ENCODE measurements at regions not wholly inside any gene's neighbourhood (a gene's known extent, or its start where the extent isn't known, plus 50 kb on each side); places are given as distances from the start of the nearest gene placed in this dataset.
A peak's percentile ranks its signal among the peaks of the same experiment; 100 is the strongest.

- no peak overlapping the region for H3K4me3 ChIP-seq (ENCODE audit: low read depth, low read length)
- no peak overlapping the region for H3K27ac ChIP-seq (ENCODE audit: low read depth, low read length)
- ChIA-PET CTCF (interaction anchor here (1.4 kb wide), 1 partner anchor 97 kb away, joined by 6 read pairs; no protein-coding TSS in a partner anchor), POLR2A (no interaction called here)
- DNase-seq (ENCODE audit: low read depth, low spot score) = no peak
- TF ChIP-seq CTCF (IDR thresholded peaks at IDR 0.05; ENCODE audit: low read depth, low read length) = no peak
- H3K27me3 ChIP-seq (ENCODE audit: control insufficient read depth, insufficient read depth, low read length) = peaks cover 2% of the 10 kb centered on the region
- no peaks in the 10 kb centered on the region for H3K9me3 ChIP-seq (ENCODE audit: control insufficient read depth, insufficient read depth, low read length)
Observed at GRCh38 chr12:93978553-93978952, 169.8 kb upstream of the PLXNC1 start.

GRCh38 chr12:93979189-93979588 is 169.2 kb upstream of the PLXNC1 start:
- POLR2A ChIA-PET = no interaction called here
- peak; percentile 40 for TF ChIP-seq CTCF (IDR thresholded peaks at IDR 0.05; ENCODE audit: low read depth, low read length)
- Histone ChIP-seq H3K9me3 (ENCODE audit: control insufficient read depth, insufficient read depth, low read length) (no peaks in the 10 kb centered on the region), H3K4me3 (ENCODE audit: low read depth, low read length) (no peak overlapping the region), H3K27ac (ENCODE audit: low read depth, low read length) (no peak overlapping the region), H3K27me3 (ENCODE audit: control insufficient read depth, insufficient read depth, low read length) (peaks cover 2% of the 10 kb centered on the region)
- no peak for DNase-seq (ENCODE audit: low read depth, low spot score)
- CTCF ChIA-PET = interaction anchor here (0.7 to 1.4 kb wide), 2 partner anchors 14 to 96 kb away, joined by 3 to 6 read pairs; no protein-coding TSS in a partner anchor

- no peak for TF ChIP-seq CTCF (IDR thresholded peaks at IDR 0.05; ENCODE audit: low read depth, low read length)
- DNase-seq (ENCODE audit: low read depth, low spot score) = no peak
- Histone ChIP-seq H3K27me3 (ENCODE audit: control insufficient read depth, insufficient read depth, low read length) (peaks cover 2% of the 10 kb centered on the region), H3K4me3 (ENCODE audit: low read depth, low read length) (no peak overlapping the region), H3K27ac (ENCODE audit: low read depth, low read length) (no peak overlapping the region), H3K9me3 (ENCODE audit: control insufficient read depth, insufficient read depth, low read length) (no peaks in the 10 kb centered on the region)
- POLR2A ChIA-PET = no interaction called here
- CTCF ChIA-PET = interaction anchor here (0.7 kb wide), 1 partner anchor 499 kb away, joined by 4 read pairs; no protein-coding TSS in a partner anchor
Observed at GRCh38 chr12:93980711-93981110, 167.7 kb upstream of the PLXNC1 start.

- POLR2A ChIA-PET = no interaction called here
- Histone ChIP-seq H3K4me3 (ENCODE audit: low read depth, low read length) (no peak overlapping the region), H3K27ac (ENCODE audit: low read depth, low read length) (no peak overlapping the region), H3K27me3 (ENCODE audit: control insufficient read depth, insufficient read depth, low read length) (no peaks in the 10 kb centered on the region), H3K9me3 (ENCODE audit: control insufficient read depth, insufficient read depth, low read length) (no peaks in the 10 kb centered on the region)
- CTCF ChIA-PET = no interaction called here
- no peak for TF ChIP-seq CTCF (IDR thresholded peaks at IDR 0.05; ENCODE audit: low read depth, low read length)
- no peak for DNase-seq (ENCODE audit: low read depth, low spot score)
Observed at GRCh38 chr12:93981411-93981810, 167.0 kb upstream of the PLXNC1 start.

GRCh38 chr12:93982771-93983315 is 165.5 kb upstream of the PLXNC1 start:
- ChIA-PET POLR2A (interaction anchor here (0.6 kb wide), 1 partner anchor 65 kb away, joined by 4 read pairs; no protein-coding TSS in a partner anchor), CTCF (interaction anchor here (0.9 to 1.5 kb wide), 3 partner anchors 9 to 118 kb away, joined by 3 to 4 read pairs (median 4); no protein-coding TSS in a partner anchor)
- H3K27ac ChIP-seq (ENCODE audit: low read depth, low read length) = no peak overlapping the region

More at GRCh38 chr12:93982771-93983315, 165.5 kb upstream of the PLXNC1 start:
- Histone ChIP-seq H3K27me3 (ENCODE audit: control insufficient read depth, insufficient read depth, low read length) (no peaks in the 10 kb centered on the region), H3K4me3 (ENCODE audit: low read depth, low read length) (no peak overlapping the region), H3K9me3 (ENCODE audit: control insufficient read depth, insufficient read depth, low read length) (no peaks in the 10 kb centered on the region)
- TF ChIP-seq CTCF (IDR thresholded peaks at IDR 0.05; ENCODE audit: low read depth, low read length) = no peak
- peak; percentile 67 for DNase-seq (ENCODE audit: low read depth, low spot score)

Data from AG04450 (cell line).